ENCODE measurements at regions not wholly inside any gene's neighbourhood (a gene's known extent, or its start where the extent isn't known, plus 50 kb on each side); places are given as distances from the start of the nearest gene placed in this dataset.

- DNase-seq: no peak
Observed at GRCh38 chr11:106327637-106328036, 250.2 kb downstream of the AASDHPPT start.

GRCh38 chr11:106329273-106330018 is 252.0 kb downstream of the AASDHPPT start:
- no peak for DNase-seq

GRCh38 chr11:106331176-106331575 is 253.7 kb downstream of the AASDHPPT start:
- no peak for DNase-seq

- DNase-seq: no peak
Observed at GRCh38 chr11:106333678-106334077, 256.2 kb downstream of the AASDHPPT start.

- DNase-seq: no peak
Observed at GRCh38 chr11:106344394-106344793, 266.9 kb downstream of the AASDHPPT start.

GRCh38 chr11:106344966-106345365 is 267.5 kb downstream of the AASDHPPT start:
- no peak for DNase-seq

- no peak for DNase-seq
Observed at GRCh38 chr11:106353031-106353430, 275.6 kb downstream of the AASDHPPT start.

- no peak for DNase-seq
Observed at GRCh38 chr11:106369224-106369623, 291.8 kb downstream of the AASDHPPT start.

GRCh38 chr11:106378513-106379179 is 301.2 kb downstream of the AASDHPPT start:
- no peak for DNase-seq

GRCh38 chr11:106379265-106379664 is 301.8 kb downstream of the AASDHPPT start:
- peak in 1 of 56 donors; percentile 2 for DNase-seq

- DNase-seq: peak in 6 of 56 donors; percentile 1 to 13 (median 8)
Observed at GRCh38 chr11:106379712-106380111, 302.2 kb downstream of the AASDHPPT start.

- no peak for DNase-seq
Observed at GRCh38 chr11:106381895-106382294, 304.4 kb downstream of the AASDHPPT start.

- no peak for DNase-seq
Observed at GRCh38 chr11:106384429-106384828, 307.0 kb downstream of the AASDHPPT start.

- no peak for DNase-seq
Observed at GRCh38 chr11:106386519-106386918, 309.1 kb downstream of the AASDHPPT start.

GRCh38 chr11:106389101-106389500 is 311.6 kb downstream of the AASDHPPT start:
- DNase-seq: no peak

- DNase-seq: no peak
Observed at GRCh38 chr11:106390078-106390477, 312.6 kb downstream of the AASDHPPT start.

GRCh38 chr11:106391771-106392420 is 314.4 kb downstream of the AASDHPPT start:
- DNase-seq: no peak

- DNase-seq: no peak
Observed at GRCh38 chr11:106395716-106396349, 318.4 kb downstream of the AASDHPPT start.

GRCh38 chr11:106397787-106398501 is 320.5 kb downstream of the AASDHPPT start:
- DNase-seq: no peak

- DNase-seq: no peak
Observed at GRCh38 chr11:106398502-106399075, 321.1 kb downstream of the AASDHPPT start.

GRCh38 chr11:106399076-106399511 is 321.6 kb downstream of the AASDHPPT start:
- no peak for DNase-seq
